Midbrain (tissue), 1 donor: ENCODE measurements at regions not wholly inside any gene's neighbourhood (a gene's known extent, or its start where the extent isn't known, plus 50 kb on each side); places are given as distances from the start of the nearest gene placed in this dataset.
"Not testable (repeated sequence)": the region's sequence is repeated elsewhere in the genome, so short reads cannot be mapped to it uniquely, and the experiment has no call there.

Source experiments
- DNase-seq: peaks from one replicate; lab custom pipeline; 2025; lab: John Stamatoyannopoulos, UW

DNA sequence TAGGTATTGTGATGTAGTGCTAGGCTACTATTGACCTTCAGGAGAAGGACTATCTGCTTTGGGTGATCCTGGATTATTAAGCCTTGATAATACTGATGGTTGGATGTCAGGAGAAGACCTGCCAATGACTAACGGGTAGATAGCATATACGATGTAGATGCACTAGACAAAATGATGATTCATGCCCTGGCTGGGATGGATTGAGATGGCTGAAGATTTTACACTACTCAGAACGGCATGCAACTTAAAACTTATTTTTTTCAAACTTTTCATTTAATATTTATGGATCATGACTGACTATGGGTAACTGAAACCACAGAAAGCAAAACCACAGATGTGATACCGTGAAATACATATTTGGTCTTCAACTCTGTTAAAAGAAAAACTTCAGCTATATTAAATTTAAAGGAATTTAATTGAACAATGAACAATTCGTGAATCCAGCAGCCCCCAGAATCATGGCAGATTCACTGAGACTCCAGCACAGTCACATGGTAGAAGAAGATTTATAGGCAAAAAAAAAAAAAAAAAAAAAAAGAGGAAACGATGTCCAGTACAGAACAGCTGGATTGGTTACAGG is 124.6 kb upstream of the CDK13 start:
- DNase-seq, result no peak

- DNase-seq, result no peak
These were observed 123.9 kb upstream of the CDK13 start for GRCh38 chr7:39826166-39826565.

- no peak for DNase-seq
These were observed 122.5 kb upstream of the CDK13 start for GRCh38 chr7:39827571-39827970.

- no peak for DNase-seq
These were observed 121.0 kb upstream of the CDK13 start for GRCh38 chr7:39829028-39829427.

DNA sequence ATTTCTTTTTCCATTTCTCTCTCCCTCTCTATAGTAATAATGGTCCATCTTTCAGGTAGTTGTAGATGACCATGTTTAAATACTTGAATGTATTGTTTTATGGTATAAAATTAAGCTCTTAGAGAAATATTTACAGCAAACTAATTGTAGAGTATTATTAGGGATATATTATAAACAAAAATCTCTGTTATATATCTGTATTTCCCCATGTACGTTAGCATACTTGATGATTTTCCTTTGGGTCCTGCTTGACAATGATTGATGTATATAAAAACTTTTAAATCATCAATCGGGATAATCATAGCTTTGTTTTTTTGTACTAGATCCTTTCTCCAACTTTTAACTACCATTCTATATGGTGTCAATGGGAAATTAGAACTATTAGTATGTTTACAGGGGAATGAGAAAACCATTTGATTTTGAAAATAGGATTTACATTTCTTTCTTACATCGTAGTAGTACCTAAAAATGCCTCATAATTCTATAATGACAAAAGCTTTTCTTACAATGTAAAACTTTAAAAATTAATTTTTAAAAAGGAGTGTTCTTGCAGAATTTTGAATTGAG is 117.5 kb upstream of the CDK13 start:
- DNase-seq, result no peak

DNA sequence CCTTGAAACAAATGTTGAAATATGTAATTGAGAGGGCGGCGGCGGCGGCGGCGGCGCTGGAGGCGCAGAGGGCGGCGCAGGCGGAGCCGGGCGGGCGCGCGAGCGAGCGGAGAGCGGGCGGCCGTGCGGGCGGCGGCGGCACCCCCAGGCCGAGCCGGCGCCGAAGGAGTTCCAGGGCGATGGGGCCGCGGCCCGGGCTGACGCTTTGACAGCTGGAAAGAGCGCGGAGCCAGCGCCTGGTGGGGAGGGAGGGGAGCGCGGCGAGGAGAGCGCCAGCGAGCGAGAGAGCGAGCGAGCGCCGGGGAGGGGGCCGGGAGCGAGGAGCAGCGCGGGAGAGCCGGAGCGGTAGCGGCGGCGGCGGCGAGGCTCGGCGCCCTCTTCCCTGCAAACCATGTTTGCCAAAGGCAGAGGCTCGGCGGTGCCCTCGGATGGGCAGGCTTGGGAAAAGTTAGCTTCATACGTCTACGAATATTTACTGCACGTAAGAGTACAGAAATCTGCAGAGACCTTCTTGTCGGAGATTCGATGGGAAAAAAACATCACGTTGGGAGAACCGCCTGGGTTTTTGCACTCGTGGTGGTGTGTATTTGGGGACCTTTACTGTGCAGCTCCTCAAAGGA is 116.8 kb upstream of the CDK13 start:
- peak; percentile 53 for DNase-seq

DNA sequence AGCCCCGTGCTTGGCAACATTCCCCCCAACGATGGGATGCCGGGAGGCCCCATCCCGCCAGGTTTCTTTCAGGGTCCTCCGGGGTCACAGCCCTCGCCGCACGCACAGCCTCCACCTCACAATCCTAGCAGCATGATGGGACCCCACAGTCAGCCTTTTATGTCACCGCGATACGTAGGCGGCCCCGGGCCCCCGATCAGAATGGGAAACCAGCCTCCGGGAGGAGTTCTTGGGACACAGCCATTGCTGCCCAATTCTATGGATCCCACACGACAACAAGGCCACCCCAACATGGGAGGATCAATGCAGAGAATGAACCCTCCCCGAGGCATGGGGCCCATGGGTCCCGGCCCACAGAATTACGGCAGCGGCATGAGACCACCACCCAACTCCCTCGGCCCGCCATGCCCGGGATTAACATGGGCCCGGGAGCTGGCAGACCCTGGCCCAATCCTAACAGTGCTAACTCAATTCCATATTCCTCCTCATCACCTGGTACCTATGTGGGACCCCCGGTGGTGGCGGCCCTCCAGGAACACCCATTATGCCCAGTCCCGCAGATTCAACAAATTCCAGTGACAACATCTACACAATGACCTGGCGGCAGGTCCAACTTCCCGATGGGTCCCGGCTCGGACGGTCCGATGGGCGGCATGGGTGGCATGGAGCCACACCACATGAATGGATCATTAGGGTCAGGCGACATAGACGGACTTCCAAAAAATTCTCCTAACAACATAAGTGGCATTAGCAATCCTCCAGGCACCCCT is 116.0 kb upstream of the CDK13 start:
- DNase-seq, result not testable (repeated sequence)

DNA sequence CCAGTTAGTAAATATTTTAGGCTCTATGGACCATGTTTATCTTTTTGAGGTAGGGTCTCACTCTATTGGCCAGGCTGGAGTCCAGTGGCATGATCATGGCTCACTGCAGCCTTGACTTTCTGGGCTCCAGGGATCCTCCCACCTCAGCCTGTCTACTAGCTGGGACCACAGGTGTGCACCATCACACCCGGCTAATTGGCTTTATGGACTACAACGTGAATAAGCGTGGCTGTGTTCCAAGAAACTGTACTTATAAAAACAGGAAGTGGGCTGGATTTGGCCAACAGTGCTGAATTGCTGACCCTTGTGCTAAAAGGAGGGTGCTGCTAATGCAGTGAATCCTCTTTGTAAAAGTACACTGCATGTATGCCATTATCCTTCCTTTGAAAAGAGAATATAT is 111.7 kb upstream of the CDK13 start:
- no peak for DNase-seq

- no peak for DNase-seq
These were observed 105.0 kb upstream of the CDK13 start for GRCh38 chr7:39845006-39845405.

DNA sequence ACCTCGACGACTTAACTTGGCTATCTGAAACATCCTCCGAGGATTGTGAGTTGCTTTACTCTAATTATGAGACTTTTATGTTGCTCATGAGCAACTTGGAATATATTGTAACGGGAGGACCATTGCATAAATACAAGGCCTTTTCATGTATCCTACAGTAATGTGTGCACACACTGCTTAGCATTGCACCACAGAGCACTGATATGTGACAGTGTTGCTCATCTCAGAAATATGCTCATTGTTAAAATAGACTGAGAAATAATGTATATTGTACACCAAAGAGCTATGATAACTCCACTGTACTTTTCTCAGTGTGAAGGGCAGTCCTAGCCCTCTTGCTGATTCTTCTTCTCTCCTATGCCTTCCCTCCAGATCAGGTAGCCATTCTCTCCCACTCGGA is 102.8 kb upstream of the CDK13 start:
- DNase-seq, result no peak

GRCh38 chr7:39851466-39852045 is 98.5 kb upstream of the CDK13 start:
- DNase-seq, result no peak

DNA sequence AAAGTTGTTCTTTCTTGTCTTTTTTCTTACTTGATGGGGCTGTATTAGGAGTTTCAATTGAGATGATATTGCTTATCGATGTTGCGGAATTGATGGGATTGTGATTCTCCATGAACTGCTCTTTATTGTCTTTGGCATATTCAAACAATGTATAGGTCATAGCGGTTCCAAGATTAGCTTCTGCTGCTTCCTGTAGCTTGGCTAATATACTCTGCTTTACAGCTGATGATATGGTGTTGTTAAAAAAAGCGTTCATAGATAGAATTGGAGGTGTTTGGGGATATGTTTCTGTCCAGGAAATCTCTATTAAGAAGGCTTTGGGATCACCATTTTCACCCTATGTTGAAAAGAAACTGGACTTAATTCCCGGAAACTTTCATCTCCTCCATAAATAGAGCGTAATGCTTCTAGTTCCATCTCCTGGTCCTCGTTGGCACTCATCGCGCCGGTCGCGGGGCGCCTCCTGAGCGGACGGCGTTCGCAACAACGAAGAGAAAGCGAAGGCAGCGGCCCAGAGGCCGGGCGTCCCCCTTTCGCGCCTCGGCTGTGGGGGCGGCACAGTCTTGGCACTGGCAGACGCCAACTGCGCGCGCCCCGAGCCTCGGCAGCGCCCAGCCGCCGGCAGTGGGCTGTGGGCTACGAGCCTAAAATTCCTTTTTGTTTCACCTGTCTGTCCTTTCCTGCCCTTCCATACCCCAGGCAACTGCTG is 95.3 kb upstream of the CDK13 start:
- not testable (repeated sequence) for DNase-seq

DNA sequence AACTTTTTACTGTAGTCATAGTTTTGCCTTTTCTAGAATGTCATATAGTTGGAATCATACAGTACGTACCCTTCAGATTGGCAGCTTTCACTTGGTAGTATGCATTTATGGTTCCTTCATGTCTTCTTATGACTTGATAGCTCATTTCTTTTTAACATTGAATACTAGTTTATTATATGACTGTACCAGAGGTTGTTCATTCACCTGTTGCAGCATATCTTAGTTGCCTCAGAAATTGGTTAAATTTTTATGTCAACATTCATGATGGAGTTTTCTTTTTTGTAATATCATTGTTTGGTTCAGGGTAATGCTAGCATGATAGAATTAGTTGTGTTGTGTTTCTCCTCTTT is 94.8 kb upstream of the CDK13 start:
- no peak for DNase-seq

- DNase-seq, result not testable (repeated sequence)
These were observed 86.3 kb upstream of the CDK13 start for GRCh38 chr7:39863675-39864322.

- not testable (repeated sequence) for DNase-seq
These were observed 80.1 kb upstream of the CDK13 start for GRCh38 chr7:39869888-39870522.

- not testable (repeated sequence) for DNase-seq
These were observed 78.4 kb upstream of the CDK13 start for GRCh38 chr7:39871610-39872009.

DNA sequence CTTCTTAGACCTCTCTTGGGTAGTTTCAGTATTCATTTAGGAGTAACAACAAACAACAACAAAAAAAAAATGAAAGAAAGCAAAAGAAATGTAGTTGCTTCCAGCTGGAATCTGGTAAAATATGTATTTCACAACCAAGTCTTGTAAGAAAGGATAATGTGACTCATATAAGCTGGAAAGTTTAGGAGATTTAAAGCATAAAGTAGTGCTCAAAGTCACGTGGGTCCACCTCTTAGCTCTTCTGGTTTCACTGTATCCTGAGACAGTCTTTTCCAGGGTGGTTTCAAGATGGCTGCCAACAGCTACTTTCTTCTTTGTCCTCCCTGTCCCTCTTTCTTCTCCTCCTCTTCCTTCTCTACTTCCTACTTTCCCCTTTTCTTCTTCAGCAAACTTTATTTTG is 69.5 kb upstream of the CDK13 start:
- no peak for DNase-seq

DNA sequence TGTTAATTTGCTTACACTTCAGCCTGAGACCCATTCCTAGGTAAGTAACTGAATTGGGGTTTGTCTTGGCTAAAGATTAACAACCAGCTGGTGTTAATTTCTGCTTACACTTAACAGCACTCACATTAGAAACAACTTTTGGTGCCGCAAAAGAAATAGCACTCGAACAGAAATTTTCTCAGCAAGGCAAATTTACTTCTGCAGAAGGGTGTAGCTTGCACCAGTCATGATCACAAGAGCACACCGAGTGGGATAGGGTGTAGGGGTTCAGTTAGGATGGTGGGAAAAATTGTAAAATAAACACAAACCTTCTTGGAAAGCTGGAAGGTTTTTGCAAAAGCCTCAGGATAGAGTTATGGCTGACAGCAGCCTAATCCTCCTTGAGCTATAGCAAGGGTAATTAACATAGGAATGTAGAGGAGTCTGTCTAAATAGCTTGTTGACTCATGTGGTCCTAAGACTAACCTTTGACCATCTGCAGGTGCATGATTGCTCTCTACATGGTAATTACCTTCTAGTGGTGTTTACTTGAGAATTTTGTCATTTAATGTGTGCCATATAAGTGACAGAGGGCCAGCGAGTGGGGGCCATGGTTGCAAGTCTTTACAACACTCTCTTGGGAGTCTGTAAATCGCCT is 67.8 kb upstream of the CDK13 start:
- no peak for DNase-seq

DNA sequence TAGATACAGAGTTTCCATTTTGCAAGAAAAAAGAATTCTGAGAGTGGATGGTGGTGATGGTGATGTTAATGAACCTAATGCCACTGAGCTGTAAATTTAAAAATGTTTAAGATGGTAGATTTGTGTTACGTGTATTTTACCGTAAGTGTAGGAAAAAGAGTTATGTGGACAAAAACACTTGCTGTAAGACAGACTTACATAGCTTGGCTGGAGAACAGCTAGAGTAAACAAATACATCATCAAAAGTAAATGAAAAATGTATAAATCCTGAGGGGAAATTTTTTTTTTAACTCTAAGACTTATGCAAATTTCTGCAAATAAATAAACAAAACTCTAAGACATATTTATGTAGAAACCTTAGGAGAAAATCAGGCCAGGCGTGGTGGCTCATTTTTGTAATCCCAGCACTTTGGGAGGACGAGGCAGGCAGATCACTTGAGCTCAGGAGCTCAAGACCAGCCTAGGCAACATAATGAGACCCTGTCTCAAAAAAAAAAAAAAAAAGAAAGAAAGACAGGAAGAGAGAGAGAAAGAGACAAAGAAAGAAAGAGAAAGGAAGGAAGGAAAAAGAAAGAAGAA is 66.2 kb upstream of the CDK13 start:
- no peak for DNase-seq

GRCh38 chr7:39888171-39888853 is 61.7 kb upstream of the CDK13 start:
- DNase-seq, result no peak
